GM10266 (cell line): ENCODE measurements at regions not wholly inside any gene's neighbourhood (a gene's known extent, or its start where the extent isn't known, plus 50 kb on each side); places are given as distances from the start of the nearest gene placed in this dataset.

Experiments
- DNase-seq: peaks from one replicate; pipeline ENCODE4 v3.0.0; 2012; ENCODE audit errors: extremely low spot score
- TF ChIP-seq, protein P1 (sequence below): IDR thresholded peaks from 2 replicates; pipeline ENCODE4 v1.5.1; 2012; ENCODE audit warnings: mild to moderate bottlenecking, low read depth; ENCODE audit not compliant: control insufficient read depth, insufficient read depth; ENCODE audit errors: missing control alignments

DNA sequence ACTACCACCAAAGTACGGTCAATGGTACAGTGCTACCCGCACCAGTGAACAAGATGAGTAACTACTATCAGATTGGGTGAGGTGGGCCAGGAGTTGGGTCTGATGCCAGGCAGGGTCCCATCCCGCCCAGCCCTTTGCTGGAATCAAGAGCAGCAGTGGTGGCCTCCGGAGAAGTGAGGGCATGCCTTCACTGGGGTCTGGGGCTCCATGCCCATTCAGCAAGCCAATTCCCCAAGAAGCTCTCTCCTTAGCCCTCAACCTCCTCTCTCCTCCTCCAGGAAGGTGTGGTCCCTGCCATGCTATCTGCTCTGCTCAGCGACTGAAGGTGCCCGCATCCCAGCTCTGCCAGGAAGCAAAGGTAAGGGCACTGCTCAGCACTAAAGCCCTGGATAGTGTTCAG is 62.7 kb upstream of the CPLX2 start:
- no peak for DNase-seq
- TF ChIP-seq, protein P1, sequence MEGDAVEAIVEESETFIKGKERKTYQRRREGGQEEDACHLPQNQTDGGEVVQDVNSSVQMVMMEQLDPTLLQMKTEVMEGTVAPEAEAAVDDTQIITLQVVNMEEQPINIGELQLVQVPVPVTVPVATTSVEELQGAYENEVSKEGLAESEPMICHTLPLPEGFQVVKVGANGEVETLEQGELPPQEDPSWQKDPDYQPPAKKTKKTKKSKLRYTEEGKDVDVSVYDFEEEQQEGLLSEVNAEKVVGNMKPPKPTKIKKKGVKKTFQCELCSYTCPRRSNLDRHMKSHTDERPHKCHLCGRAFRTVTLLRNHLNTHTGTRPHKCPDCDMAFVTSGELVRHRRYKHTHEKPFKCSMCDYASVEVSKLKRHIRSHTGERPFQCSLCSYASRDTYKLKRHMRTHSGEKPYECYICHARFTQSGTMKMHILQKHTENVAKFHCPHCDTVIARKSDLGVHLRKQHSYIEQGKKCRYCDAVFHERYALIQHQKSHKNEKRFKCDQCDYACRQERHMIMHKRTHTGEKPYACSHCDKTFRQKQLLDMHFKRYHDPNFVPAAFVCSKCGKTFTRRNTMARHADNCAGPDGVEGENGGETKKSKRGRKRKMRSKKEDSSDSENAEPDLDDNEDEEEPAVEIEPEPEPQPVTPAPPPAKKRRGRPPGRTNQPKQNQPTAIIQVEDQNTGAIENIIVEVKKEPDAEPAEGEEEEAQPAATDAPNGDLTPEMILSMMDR: no peak

DNA sequence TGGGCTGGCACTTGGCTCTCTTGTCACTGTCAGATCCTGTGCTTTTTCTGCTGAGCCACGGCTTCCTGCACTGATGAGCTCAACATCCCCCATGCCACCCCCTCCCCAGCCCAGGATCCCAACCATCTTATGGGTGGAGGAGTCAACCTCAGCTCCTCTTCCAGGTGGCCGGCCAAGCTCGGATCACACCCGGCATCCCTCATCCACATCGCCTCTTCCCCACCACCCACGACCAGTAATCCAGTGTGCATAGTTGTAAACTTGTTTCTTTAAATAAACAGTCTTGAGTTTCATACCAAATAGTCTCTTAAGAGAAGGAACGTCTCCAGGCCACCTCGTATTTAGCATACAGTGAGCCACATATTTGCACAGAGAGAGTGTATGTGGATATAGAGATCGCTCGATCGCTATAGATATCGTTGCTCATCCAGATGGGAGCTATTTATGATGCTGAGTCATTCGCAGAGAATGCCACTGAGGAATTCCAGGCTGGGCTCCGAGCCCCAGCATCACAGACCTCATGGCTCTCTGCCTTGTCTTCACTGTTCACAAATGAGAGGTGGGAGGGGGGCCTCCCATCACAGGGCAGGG is 61.8 kb upstream of the CPLX2 start:
- TF ChIP-seq, protein P1: no peak
- DNase-seq: no peak

DNA sequence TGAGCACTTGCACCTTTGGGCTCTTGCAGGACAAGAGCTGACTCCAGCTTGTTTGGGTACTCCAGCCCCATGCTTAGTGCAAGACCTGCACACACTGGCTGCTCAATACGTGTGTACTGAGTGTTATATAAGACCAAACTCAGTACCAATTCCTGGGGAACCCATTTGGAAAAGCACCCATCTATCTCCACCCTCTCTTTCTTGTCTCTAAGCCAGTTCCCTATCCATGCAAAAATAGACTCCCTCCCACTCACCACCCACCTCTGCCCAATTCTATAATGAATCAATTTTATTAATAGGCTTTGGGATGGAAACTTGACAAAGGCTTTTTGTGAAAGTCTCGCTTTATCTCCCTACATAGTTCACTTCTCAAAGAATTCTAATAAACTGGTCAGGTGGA is 60.9 kb upstream of the CPLX2 start:
- TF ChIP-seq, protein P1: no peak
- no peak for DNase-seq

DNA sequence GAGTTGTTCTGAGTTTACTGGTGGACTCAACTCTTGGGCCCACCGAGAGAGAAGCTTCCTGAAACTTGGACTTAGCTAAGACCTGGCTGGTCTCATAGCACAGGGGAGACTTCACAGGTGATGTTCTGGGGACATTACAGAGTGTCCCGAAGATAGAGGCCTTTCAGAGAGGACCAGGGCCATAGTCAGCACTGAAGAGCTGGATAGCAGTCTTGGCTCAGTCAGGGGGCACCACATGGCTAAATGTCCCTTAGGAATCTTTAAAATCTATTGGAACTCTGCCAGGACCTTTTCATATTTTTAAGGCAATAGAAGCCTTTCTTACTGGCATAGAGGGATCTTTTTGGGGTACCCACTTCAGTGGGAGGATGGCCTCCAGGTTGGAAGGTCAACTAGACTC is 59.8 kb upstream of the CPLX2 start:
- TF ChIP-seq, protein P1: no peak
- DNase-seq: no peak

DNA sequence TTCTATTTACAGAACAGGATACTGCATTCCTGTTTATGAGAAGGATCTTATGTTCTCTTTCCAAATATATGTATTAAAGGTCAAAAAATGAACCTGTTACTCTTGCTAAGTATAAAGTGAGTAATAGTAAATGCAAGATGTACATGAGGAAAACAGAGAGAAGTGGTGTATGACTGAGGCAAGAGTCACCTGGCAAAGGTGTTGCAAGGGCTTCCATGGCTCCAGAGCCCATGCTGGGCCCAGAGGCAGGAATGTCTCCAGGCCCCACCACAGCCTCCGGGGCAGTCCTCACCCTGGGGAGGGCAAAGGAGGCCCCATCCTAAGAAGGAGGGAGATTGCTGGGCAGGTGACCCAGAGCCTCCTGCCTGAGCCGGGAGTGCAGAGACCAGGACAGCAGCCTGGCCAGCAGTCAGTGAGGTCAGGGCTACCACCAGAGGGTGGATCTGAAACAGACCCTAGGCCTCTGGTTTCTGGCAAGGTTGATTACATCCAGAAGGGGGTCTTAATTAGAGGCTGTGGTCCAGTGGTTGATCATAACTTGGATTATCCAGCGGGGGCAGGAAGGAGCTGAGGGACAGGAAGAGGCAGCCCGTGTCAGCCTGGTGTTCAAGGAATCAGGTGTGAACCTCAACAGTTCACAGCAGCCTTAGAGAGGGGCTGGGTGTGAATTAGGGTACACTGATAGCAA is 57.3 kb upstream of the CPLX2 start:
- TF ChIP-seq, protein P1: no peak
- DNase-seq: no peak

DNA sequence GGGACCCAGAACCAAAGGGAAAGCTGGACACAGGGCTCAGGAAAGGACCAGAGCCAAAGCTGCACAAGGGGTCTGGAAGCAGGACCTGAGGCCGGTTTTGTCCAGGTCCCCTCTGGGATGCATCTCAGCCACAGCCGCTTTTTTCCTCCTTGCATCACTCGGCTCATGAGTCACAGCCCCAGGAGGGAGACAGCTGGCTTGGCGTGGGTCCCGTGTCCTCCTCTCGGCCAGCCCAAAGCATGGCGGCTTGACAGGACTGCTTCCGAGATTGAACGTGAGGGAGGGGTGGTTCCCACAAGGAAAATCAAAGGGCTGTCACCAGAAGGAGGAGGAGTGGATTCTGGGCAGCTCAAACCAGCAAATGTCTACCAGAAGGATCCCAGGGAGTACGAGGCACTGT is 56.7 kb upstream of the CPLX2 start:
- TF ChIP-seq, protein P1: no peak
- DNase-seq: no peak

DNA sequence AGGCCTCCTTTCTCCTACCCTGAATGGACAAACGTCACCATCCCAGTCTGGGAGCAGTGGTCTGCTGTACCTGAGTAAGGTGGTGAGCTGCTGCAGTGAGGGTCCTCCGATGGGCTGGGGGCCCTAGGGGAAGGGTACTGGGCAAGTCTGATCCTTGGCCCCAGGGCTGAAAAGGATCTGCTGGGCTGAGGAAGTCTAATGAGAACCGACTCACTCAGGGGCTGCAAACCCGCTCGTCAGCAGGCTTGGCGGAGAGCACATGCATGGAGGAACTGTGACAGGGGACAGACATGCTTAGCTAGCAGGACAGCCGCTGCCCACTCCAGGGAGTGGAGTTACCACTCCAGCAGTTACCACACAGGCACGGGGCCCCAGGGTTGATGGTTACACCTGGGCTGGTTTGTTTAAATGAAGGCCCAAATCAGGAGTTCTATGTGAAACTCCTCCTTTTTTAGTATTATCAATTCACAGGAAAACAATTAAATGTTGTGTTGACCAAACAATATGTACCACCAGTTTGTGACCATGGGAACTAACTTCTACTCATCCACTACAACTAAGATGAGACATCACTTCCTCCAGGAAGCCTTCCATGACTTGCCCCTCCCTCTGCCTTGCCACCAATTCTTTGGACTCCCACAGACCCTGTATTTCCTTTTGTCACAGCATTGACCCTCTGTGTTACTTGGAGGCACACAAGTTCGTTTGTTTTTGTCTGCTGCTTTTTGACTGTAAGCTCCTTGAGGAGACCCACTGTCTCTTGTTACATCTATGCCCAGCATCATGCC is 56.1 kb upstream of the CPLX2 start:
- TF ChIP-seq, protein P1: no peak
- no peak for DNase-seq
